ENCODE measurements at regions not wholly inside any gene's neighbourhood (a gene's known extent, or its start where the extent isn't known, plus 50 kb on each side); places are given as distances from the start of the nearest gene placed in this dataset.
"Not testable (repeated sequence)": the region's sequence is repeated elsewhere in the genome, so short reads cannot be mapped to it uniquely, and the experiment has no call there.

GRCh38 chr12:128111333-128111732 lies 155.6 kb upstream of the TMEM132C start:
- no peak for DNase-seq (ENCODE audit: low read depth)

DNA sequence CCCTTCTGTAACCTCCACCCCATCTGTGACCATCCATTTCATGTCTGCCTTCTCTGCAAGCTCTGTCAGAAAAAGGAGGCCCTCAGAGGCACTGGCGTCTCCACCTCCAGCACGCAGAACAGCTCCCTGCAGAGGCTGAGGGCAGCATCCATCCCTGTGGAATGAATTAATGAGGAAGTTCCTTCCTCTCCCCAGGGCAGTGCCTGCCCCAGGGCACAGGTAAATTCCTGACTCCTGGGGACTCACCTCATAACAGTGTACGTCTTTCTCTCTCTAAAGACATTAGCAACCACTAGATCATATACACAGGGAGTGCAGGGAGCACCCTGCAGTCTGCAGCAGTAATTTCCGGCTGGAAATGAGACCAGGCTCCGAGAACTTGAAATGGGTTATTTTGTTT lies 155.0 kb upstream of the TMEM132C start:
- DNase-seq (ENCODE audit: low read depth), result no peak

GRCh38 chr12:128113250-128113649 lies 153.7 kb upstream of the TMEM132C start:
- not testable (repeated sequence) for DNase-seq (ENCODE audit: low read depth)

DNA sequence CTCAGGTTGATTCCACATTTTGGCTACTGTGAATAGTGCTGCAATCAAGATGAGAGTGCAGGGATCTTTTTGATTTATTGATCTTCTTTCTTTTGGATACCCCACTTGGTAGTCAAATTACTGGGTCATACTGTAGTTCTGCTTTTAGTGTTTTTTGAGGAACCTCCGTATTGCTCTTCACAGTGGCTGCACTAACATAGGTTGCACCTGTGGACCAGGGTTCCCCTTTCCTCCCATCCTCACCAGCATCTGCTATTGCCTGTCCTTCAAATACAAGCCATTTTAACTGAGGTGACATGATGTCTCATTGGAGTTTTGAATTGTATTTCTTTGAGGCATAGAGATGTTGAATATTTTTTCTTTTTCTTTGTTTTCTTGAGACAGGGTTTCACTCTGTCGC lies 152.5 kb upstream of the TMEM132C start:
- no peak for DNase-seq (ENCODE audit: low read depth)

DNA sequence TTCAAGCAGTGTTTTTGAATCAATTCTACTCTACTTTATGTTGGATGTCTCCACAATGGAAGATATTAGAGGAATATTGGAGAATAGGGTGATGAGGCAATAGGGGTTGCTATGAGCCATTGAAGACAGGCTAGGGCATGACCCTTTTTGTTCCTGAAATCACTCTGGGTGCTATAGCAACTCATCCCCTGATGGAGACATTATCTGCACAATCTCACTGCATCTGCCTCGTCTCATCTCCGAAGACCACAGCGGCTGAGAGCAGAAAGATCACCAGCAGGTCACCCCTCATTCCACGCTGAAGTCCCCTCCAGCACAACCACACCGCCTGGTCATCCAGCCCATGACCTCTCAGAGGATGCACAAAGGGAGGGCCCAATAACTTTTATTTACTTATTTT lies 150.4 kb upstream of the TMEM132C start:
- DNase-seq (ENCODE audit: low read depth), result no peak

- DNase-seq (ENCODE audit: low read depth), result no peak
Observed at GRCh38 chr12:128120035-128120434, 146.9 kb upstream of the TMEM132C start.

DNA sequence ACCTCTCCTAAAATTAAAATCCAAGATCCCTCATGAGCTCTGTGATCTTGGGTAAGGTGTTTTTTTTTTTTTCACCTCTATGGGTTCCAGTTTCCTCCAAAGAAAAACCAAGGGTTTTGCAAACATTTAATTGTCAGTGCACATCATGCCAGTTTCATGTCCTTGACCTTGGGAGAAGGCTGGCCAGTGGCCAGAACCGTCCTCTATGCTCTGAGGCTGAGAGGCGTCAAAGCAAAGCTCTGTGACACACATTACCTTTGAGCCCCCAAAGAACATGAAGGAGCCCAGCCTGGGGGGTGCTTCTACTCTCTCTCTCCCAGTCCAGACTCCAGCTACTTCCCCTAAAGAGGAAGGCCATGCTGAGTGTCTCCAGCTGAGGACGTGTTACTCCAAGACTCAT lies 145.5 kb upstream of the TMEM132C start:
- no peak for DNase-seq (ENCODE audit: low read depth)

- DNase-seq (ENCODE audit: low read depth), result no peak
Observed at GRCh38 chr12:128123096-128123495, 143.9 kb upstream of the TMEM132C start.

DNA sequence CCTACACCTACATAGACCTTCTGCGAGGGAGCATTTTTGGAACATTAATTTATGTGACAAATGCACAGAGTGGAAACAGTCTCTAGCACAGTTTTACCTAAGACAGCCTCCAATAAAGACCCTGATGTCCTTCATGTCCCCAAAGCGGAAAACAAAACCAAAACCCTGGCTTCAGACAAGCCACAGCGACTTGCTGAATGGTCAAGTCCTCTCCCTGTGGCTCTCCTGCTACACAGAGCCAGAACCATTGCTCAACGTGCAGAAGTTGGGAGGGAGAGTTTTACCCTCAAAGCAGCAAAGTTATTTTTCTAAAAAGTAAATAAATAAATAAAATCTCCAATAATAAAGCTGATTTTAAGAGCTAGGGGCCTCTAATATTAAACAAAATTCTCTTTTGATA lies 135.0 kb upstream of the TMEM132C start:
- no peak for DNase-seq (ENCODE audit: low read depth)

DNA sequence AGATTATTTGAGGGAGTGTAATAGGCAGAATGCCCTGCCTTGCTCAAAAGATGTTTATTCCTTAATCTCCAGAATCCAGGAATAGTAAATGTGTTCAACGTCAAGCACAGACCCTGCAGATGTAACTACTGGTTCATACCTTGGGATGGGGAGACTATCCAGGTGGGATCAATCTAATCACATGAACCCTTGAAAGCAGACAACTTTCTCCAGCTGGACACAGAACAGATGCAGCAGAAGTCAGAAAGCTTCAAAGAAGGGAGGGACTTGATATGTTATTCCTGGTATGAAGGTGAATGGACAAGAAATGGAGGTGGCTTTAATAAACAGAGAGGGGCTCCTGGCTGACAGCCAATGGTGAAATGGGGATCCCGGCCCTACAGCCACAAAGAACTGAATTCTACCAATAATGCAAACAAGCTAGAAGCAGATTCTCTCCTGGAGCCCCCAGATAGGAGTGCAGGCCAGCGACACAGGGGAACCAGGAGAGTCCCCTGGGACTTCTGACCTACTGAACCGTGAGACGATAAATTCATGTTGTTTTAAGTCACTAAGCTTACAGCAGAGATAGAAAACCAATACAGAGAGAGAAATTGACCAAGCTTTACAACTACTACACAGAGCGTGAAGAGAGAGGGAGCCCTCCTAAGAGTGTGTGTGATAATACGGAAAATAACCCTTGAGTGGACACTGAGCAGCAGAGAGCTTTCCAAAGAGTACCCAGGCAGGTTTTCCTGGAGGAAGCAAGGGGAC lies 133.5 kb upstream of the TMEM132C start:
- DNase-seq (ENCODE audit: low read depth), result no peak

DNA sequence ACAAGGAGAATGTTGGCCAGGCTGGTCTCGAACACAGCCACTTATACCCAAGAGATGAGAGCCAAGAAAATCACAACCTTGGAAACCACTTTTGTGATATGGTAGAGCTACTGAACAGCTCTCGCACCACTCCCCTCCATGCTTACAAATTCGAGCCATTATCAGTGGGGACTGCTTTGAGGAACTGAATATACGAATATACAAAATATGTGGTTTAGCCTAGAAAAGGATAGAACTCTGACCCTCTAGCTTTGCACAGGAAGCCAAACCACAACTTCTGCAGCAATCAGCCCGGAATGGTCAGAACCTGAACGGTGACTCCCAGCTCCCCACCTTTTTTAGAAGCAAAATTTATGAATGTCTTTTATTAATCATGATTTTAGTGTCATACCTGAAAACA lies 129.8 kb upstream of the TMEM132C start:
- DNase-seq (ENCODE audit: low read depth), result no peak

- DNase-seq (ENCODE audit: low read depth), result no peak
Observed at GRCh38 chr12:128138125-128138524, 128.8 kb upstream of the TMEM132C start.

- DNase-seq (ENCODE audit: low read depth), result no peak
Observed at GRCh38 chr12:128140551-128140950, 126.4 kb upstream of the TMEM132C start.

- DNase-seq (ENCODE audit: low read depth), result no peak
Observed at GRCh38 chr12:128150961-128151360, 116.0 kb upstream of the TMEM132C start.

DNA sequence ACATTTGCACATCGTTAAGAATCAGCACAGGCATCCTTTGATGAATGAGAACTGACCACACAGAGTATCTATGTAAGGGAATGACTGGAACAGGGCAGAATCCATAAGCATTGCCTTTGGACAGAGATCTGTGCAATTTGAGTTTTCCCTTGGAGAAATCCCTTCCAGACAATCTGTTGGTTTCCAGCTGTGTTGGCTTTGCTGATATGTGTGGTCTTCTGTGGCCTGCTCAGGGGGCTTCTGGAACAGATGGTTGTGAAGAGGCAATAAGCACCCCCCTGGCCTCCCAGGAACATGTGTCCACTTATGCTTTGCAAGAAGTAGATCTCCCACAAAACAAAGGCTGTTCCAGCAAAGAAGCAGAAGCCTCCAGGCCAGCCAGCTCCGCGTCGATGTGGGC lies 111.4 kb upstream of the TMEM132C start:
- no peak for DNase-seq (ENCODE audit: low read depth)

- DNase-seq (ENCODE audit: low read depth), result no peak
Observed at GRCh38 chr12:128163086-128163485, 103.9 kb upstream of the TMEM132C start.

GRCh38 chr12:128164533-128164932 lies 102.4 kb upstream of the TMEM132C start:
- no peak for DNase-seq (ENCODE audit: low read depth)

- no peak for DNase-seq (ENCODE audit: low read depth)
Observed at GRCh38 chr12:128165387-128165786, 101.6 kb upstream of the TMEM132C start.

GRCh38 chr12:128168273-128168672 lies 98.7 kb upstream of the TMEM132C start:
- no peak for DNase-seq (ENCODE audit: low read depth)

- DNase-seq (ENCODE audit: low read depth), result no peak
Observed at GRCh38 chr12:128170181-128170580, 96.8 kb upstream of the TMEM132C start.

DNA sequence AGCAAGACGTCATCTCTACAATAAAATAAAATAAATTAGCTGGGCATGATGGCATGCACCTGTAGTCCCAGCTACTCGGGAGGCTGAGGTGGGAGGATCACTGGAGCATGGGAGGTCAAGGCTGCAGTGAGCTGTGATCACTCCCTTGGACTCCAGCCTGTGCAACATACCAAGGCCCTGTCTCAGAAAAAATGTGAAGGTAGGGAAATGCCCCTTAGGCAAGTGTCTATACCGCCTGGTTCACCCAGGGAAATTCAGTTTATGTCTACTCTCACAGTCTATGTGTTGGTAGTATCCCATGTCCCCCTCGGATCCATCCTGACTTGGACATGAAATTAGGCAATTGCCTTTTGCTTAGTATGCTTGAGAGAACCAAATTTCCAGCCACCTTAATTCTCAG lies 88.4 kb upstream of the TMEM132C start:
- DNase-seq (ENCODE audit: low read depth), result no peak

- DNase-seq (ENCODE audit: low read depth), result no peak
Observed at GRCh38 chr12:128178966-128179365, 88.0 kb upstream of the TMEM132C start.

DNA sequence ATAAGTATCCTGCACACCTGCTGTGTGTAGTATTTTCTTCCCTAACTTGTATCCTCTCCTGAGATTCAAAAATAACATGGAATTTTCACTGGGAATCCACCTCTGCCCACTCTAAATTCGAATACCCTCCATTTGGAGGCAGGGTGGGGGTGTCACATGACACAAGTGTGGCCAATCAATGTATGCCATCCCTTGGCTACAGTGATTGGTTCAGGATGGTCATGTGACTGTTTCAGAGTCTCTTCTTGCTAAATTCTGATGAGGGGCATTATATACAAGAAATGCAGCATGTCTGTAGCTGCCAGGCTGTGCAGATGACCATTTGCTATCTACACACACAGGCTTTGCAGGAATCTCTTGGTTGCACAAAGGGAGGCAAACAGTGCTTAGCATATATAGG lies 86.8 kb upstream of the TMEM132C start:
- no peak for DNase-seq (ENCODE audit: low read depth)

- no peak for DNase-seq (ENCODE audit: low read depth)
Observed at GRCh38 chr12:128190052-128190451, 76.9 kb upstream of the TMEM132C start.
